Central memory CD8-positive, alpha-beta T cell (primary cell): ENCODE measurements at regions not wholly inside any gene's neighbourhood (a gene's known extent, or its start where the extent isn't known, plus 50 kb on each side); places are given as distances from the start of the nearest gene placed in this dataset.

Experiments used
- ATAC-seq: fragments of 150-1000 bp; cut with Tn5 transposase; replicated peaks from 2 replicates; pipeline ENCODE4 v1.10.0; 2022; ENCODE audit warnings: mild to moderate bottlenecking, moderate FRiP score, moderate number of reproducible peaks; ENCODE audit not compliant: poor library complexity, severe bottlenecking; ENCODE audit errors: extremely low read depth
- DNase-seq, 2 donors: peaks; one replicate each; pipeline ENCODE4 v3.0.0; 2021; ENCODE audit warnings: low spot score in 2 of 2
- H3K27ac Mint-ChIP-seq: one replicate; pipeline ENCODE4 v1.8.0; 2022; ENCODE audit warnings: low read depth, mild to moderate bottlenecking, moderate library complexity, mixed read lengths
- H3K27me3 Mint-ChIP-seq: one replicate; pipeline ENCODE4 v1.8.0; 2022; ENCODE audit warnings: mixed read lengths
- H3K36me3 Mint-ChIP-seq: one replicate; pipeline ENCODE4 v1.8.0; 2022; ENCODE audit warnings: mild to moderate bottlenecking, moderate library complexity, mixed read lengths; ENCODE audit not compliant: insufficient read depth
- H3K4me1 Mint-ChIP-seq: one replicate; pipeline ENCODE4 v1.8.0; 2022; ENCODE audit warnings: mixed read lengths
- H3K4me3 Mint-ChIP-seq: one replicate; pipeline ENCODE4 v1.8.0; 2022; ENCODE audit warnings: mild to moderate bottlenecking, moderate library complexity, mixed read lengths
- H3K9me3 Mint-ChIP-seq: one replicate; pipeline ENCODE4 v1.8.0; 2022; ENCODE audit warnings: mixed read lengths

- Mint-ChIP-seq H3K9me3 (no peaks in the 10 kb centered on the region), H3K4me1 (no peaks in the 10 kb centered on the region), H3K27me3 (no peaks in the 10 kb centered on the region), H3K4me3 (no peak overlapping the region), H3K27ac (no peak overlapping the region), H3K36me3 (no peaks in the 10 kb centered on the region)
- ATAC-seq, result no peak
- no peak for DNase-seq
These were observed 86.0 kb downstream of the PJA1 start for GRCh38 chrX:69079268-69079667.

GRCh38 chrX:69077895-69078455, 87.3 kb downstream of the PJA1 start:
- Mint-ChIP-seq H3K27ac (no peak overlapping the region), H3K27me3 (no peaks in the 10 kb centered on the region), H3K9me3 (no peaks in the 10 kb centered on the region), H3K36me3 (no peaks in the 10 kb centered on the region), H3K4me1 (no peaks in the 10 kb centered on the region), H3K4me3 (no peak overlapping the region)
- no peak for DNase-seq
- no peak for ATAC-seq

- DNase-seq, result no peak
- Mint-ChIP-seq H3K36me3 (no peaks in the 10 kb centered on the region), H3K27ac (no peak overlapping the region), H3K9me3 (no peaks in the 10 kb centered on the region), H3K4me1 (no peaks in the 10 kb centered on the region), H3K27me3 (no peaks in the 10 kb centered on the region), H3K4me3 (no peak overlapping the region)
- no peak for ATAC-seq
These were observed 89.2 kb downstream of the PJA1 start for GRCh38 chrX:69076088-69076487.

GRCh38 chrX:69074726-69075125, 90.5 kb downstream of the PJA1 start:
- no peak overlapping the region for H3K27ac Mint-ChIP-seq
- ATAC-seq, result no peak
- H3K36me3 Mint-ChIP-seq, result no peaks in the 10 kb centered on the region
- H3K4me1 Mint-ChIP-seq, result no peaks in the 10 kb centered on the region
- no peaks in the 10 kb centered on the region for H3K9me3 Mint-ChIP-seq
- no peaks in the 10 kb centered on the region for H3K27me3 Mint-ChIP-seq
- DNase-seq, result no peak
- H3K4me3 Mint-ChIP-seq, result no peak overlapping the region

GRCh38 chrX:69073721-69074120, 91.5 kb downstream of the PJA1 start:
- ATAC-seq, result no peak
- no peak overlapping the region for H3K4me3 Mint-ChIP-seq
- H3K27ac Mint-ChIP-seq, result no peak overlapping the region
- no peaks in the 10 kb centered on the region for H3K9me3 Mint-ChIP-seq
- H3K4me1 Mint-ChIP-seq, result no peaks in the 10 kb centered on the region
- DNase-seq, result no peak
- H3K27me3 Mint-ChIP-seq, result no peaks in the 10 kb centered on the region
- H3K36me3 Mint-ChIP-seq, result no peaks in the 10 kb centered on the region

- H3K9me3 Mint-ChIP-seq, result no peaks in the 10 kb centered on the region
- H3K27ac Mint-ChIP-seq, result no peak overlapping the region
- ATAC-seq (no peak), DNase-seq (no peak)
- no peak overlapping the region for H3K4me3 Mint-ChIP-seq
- H3K36me3 Mint-ChIP-seq, result no peaks in the 10 kb centered on the region
- H3K27me3 Mint-ChIP-seq, result no peaks in the 10 kb centered on the region
- H3K4me1 Mint-ChIP-seq, result no peaks in the 10 kb centered on the region
These were observed 92.0 kb downstream of the PJA1 start for GRCh38 chrX:69073241-69073640.

GRCh38 chrX:69072486-69073006, 92.7 kb downstream of the PJA1 start:
- H3K9me3 Mint-ChIP-seq, result no peaks in the 10 kb centered on the region
- ATAC-seq, result no peak
- no peaks in the 10 kb centered on the region for H3K27me3 Mint-ChIP-seq
- no peak overlapping the region for H3K27ac Mint-ChIP-seq
- H3K4me1 Mint-ChIP-seq, result no peaks in the 10 kb centered on the region
- H3K4me3 Mint-ChIP-seq, result no peak overlapping the region
- no peak for DNase-seq
- no peaks in the 10 kb centered on the region for H3K36me3 Mint-ChIP-seq

- H3K27me3 Mint-ChIP-seq, result no peaks in the 10 kb centered on the region
- H3K4me1 Mint-ChIP-seq, result no peaks in the 10 kb centered on the region
- no peaks in the 10 kb centered on the region for H3K36me3 Mint-ChIP-seq
- ATAC-seq, result no peak
- H3K4me3 Mint-ChIP-seq, result no peak overlapping the region
- H3K9me3 Mint-ChIP-seq, result no peaks in the 10 kb centered on the region
- H3K27ac Mint-ChIP-seq, result no peak overlapping the region
- DNase-seq, result no peak
These were observed 94.2 kb downstream of the PJA1 start for GRCh38 chrX:69070949-69071650.

GRCh38 chrX:69069876-69070275, 95.4 kb downstream of the PJA1 start:
- no peaks in the 10 kb centered on the region for H3K27me3 Mint-ChIP-seq
- H3K4me3 Mint-ChIP-seq, result no peak overlapping the region
- H3K4me1 Mint-ChIP-seq, result no peaks in the 10 kb centered on the region
- DNase-seq (no peak), ATAC-seq (no peak)
- H3K9me3 Mint-ChIP-seq, result no peaks in the 10 kb centered on the region
- H3K27ac Mint-ChIP-seq, result no peak overlapping the region
- H3K36me3 Mint-ChIP-seq, result no peaks in the 10 kb centered on the region

- no peaks in the 10 kb centered on the region for H3K9me3 Mint-ChIP-seq
- H3K36me3 Mint-ChIP-seq, result no peaks in the 10 kb centered on the region
- no peak for ATAC-seq
- DNase-seq, result no peak
- no peak overlapping the region for H3K27ac Mint-ChIP-seq
- H3K4me1 Mint-ChIP-seq, result no peaks in the 10 kb centered on the region
- H3K4me3 Mint-ChIP-seq, result no peak overlapping the region
- no peaks in the 10 kb centered on the region for H3K27me3 Mint-ChIP-seq
These were observed 96.2 kb downstream of the PJA1 start for GRCh38 chrX:69069086-69069445.

GRCh38 chrX:69068301-69069085, 96.8 kb downstream of the PJA1 start:
- H3K4me1 Mint-ChIP-seq, result no peaks in the 10 kb centered on the region
- ATAC-seq (no peak), DNase-seq (no peak)
- H3K4me3 Mint-ChIP-seq, result no peak overlapping the region
- no peaks in the 10 kb centered on the region for H3K36me3 Mint-ChIP-seq
- H3K27ac Mint-ChIP-seq, result no peak overlapping the region
- H3K9me3 Mint-ChIP-seq, result no peaks in the 10 kb centered on the region
- no peaks in the 10 kb centered on the region for H3K27me3 Mint-ChIP-seq

GRCh38 chrX:69067841-69068240, 97.4 kb downstream of the PJA1 start:
- ATAC-seq, result no peak
- H3K9me3 Mint-ChIP-seq, result no peaks in the 10 kb centered on the region
- no peaks in the 10 kb centered on the region for H3K4me1 Mint-ChIP-seq
- H3K36me3 Mint-ChIP-seq, result no peaks in the 10 kb centered on the region
- H3K4me3 Mint-ChIP-seq, result no peak overlapping the region
- H3K27ac Mint-ChIP-seq, result no peak overlapping the region
- no peaks in the 10 kb centered on the region for H3K27me3 Mint-ChIP-seq
- no peak for DNase-seq

- DNase-seq (no peak), ATAC-seq (no peak)
- no peaks in the 10 kb centered on the region for H3K36me3 Mint-ChIP-seq
- H3K9me3 Mint-ChIP-seq, result no peaks in the 10 kb centered on the region
- no peaks in the 10 kb centered on the region for H3K27me3 Mint-ChIP-seq
- H3K27ac Mint-ChIP-seq, result no peak overlapping the region
- no peak overlapping the region for H3K4me3 Mint-ChIP-seq
- no peaks in the 10 kb centered on the region for H3K4me1 Mint-ChIP-seq
These were observed 98.2 kb downstream of the PJA1 start for GRCh38 chrX:69066966-69067525.
